Ectodermal cell (in vitro differentiated cells): ENCODE measurements at regions not wholly inside any gene's neighbourhood (a gene's known extent, or its start where the extent isn't known, plus 50 kb on each side); places are given as distances from the start of the nearest gene placed in this dataset.

ENCODE experiments used
- H3K27ac ChIP-seq: 2 replicates; pipeline ENCODE4 v1.7.0; 2013; ENCODE audit warnings: mild to moderate bottlenecking, low read depth, low read length; ENCODE audit not compliant: insufficient read depth, poor library complexity, severe bottlenecking
- H3K27me3 ChIP-seq: 2 replicates; pipeline ENCODE4 v1.7.0; 2013; ENCODE audit warnings: mild to moderate bottlenecking, low read length; ENCODE audit not compliant: insufficient read depth, control insufficient read depth, poor library complexity, severe bottlenecking
- H3K36me3 ChIP-seq: one replicate; pipeline ENCODE4 v1.7.0; 2013; ENCODE audit warnings: low read length; ENCODE audit not compliant: control insufficient read depth, insufficient read depth
- H3K4me1 ChIP-seq: one replicate; pipeline ENCODE4 v1.7.0; 2013; ENCODE audit warnings: low read length; ENCODE audit not compliant: control insufficient read depth, insufficient read depth
- H3K4me3 ChIP-seq: 2 replicates; pipeline ENCODE4 v1.7.0; 2013; ENCODE audit warnings: low read depth, low read length, control low read depth; ENCODE audit not compliant: insufficient read depth
- H3K9me3 ChIP-seq: 2 replicates; pipeline ENCODE4 v1.7.0; 2013; ENCODE audit warnings: mild to moderate bottlenecking, low read length, moderate library complexity; ENCODE audit not compliant: control insufficient read depth
- WGBS, 2 experiments: methylation state at CpG; one replicate each; pipeline ENCODE4 v1.1.7; 2013; ENCODE audit warnings: missing lambda C conversion rate in 2 of 2; 5-methylcytosine and 5-hydroxymethylcytosine counted together

- H3K4me3 ChIP-seq = no peak overlapping the region
- H3K36me3 ChIP-seq = no peaks in the 10 kb centered on the region
- H3K27ac ChIP-seq = no peak overlapping the region
- no peaks in the 10 kb centered on the region for H3K9me3 ChIP-seq
- 75 to 80% methylated on average over 12 of the region's 12 CpGs for WGBS, 2 experiments
- no peaks in the 10 kb centered on the region for H3K4me1 ChIP-seq
- H3K27me3 ChIP-seq = no peaks in the 10 kb centered on the region
Observed at GRCh38 chr19:27894906-27895754, 1317.8 kb downstream of the UQCRFS1 start.

- no peaks in the 10 kb centered on the region for H3K4me1 ChIP-seq
- no peak overlapping the region for H3K4me3 ChIP-seq
- no peaks in the 10 kb centered on the region for H3K27me3 ChIP-seq
- H3K27ac ChIP-seq = no peak overlapping the region
- no peaks in the 10 kb centered on the region for H3K36me3 ChIP-seq
- 79 to 90% methylated on average over 2 of the region's 2 CpGs for WGBS, 2 experiments
- H3K9me3 ChIP-seq = no peaks in the 10 kb centered on the region
Observed at GRCh38 chr19:27892500-27892899, 1320.5 kb downstream of the UQCRFS1 start.

- H3K4me1 ChIP-seq = no peaks in the 10 kb centered on the region
- 68 to 69% methylated on average over 4 of the region's 4 CpGs for WGBS, 2 experiments
- H3K9me3 ChIP-seq = no peaks in the 10 kb centered on the region
- no peaks in the 10 kb centered on the region for H3K36me3 ChIP-seq
- H3K27ac ChIP-seq = no peak overlapping the region
- no peaks in the 10 kb centered on the region for H3K27me3 ChIP-seq
- no peak overlapping the region for H3K4me3 ChIP-seq
Observed at GRCh38 chr19:27891411-27891810, 1321.5 kb downstream of the UQCRFS1 start.

- Histone ChIP-seq H3K27me3 (no peaks in the 10 kb centered on the region), H3K4me3 (no peak overlapping the region), H3K4me1 (no peaks in the 10 kb centered on the region), H3K27ac (no peak overlapping the region), H3K9me3 (no peaks in the 10 kb centered on the region), H3K36me3 (no peaks in the 10 kb centered on the region)
- 67 to 76% methylated on average over 5 of the region's 5 CpGs for WGBS, 2 experiments
Observed at GRCh38 chr19:27890696-27891095, 1322.3 kb downstream of the UQCRFS1 start.

GRCh38 chr19:27890206-27890605 lies 1322.7 kb downstream of the UQCRFS1 start:
- 83% methylated on average over 3 of the region's 3 CpGs for WGBS, 2 experiments
- H3K4me3 ChIP-seq = no peak overlapping the region
- H3K9me3 ChIP-seq = no peaks in the 10 kb centered on the region
- no peaks in the 10 kb centered on the region for H3K4me1 ChIP-seq
- H3K36me3 ChIP-seq = no peaks in the 10 kb centered on the region
- no peaks in the 10 kb centered on the region for H3K27me3 ChIP-seq
- H3K27ac ChIP-seq = no peak overlapping the region

GRCh38 chr19:27889156-27889555 lies 1323.8 kb downstream of the UQCRFS1 start:
- WGBS, 2 experiments = 92 to 93% methylated on average over 3 of the region's 3 CpGs
- H3K36me3 ChIP-seq = no peaks in the 10 kb centered on the region
- no peaks in the 10 kb centered on the region for H3K4me1 ChIP-seq
- no peak overlapping the region for H3K27ac ChIP-seq
- H3K4me3 ChIP-seq = no peak overlapping the region
- no peaks in the 10 kb centered on the region for H3K9me3 ChIP-seq
- H3K27me3 ChIP-seq = no peaks in the 10 kb centered on the region

- H3K27ac ChIP-seq = no peak overlapping the region
- no peak overlapping the region for H3K4me3 ChIP-seq
- H3K27me3 ChIP-seq = no peaks in the 10 kb centered on the region
- H3K9me3 ChIP-seq = no peaks in the 10 kb centered on the region
- WGBS, 2 experiments = 74 to 85% methylated on average over 2 of the region's 2 CpGs
- H3K36me3 ChIP-seq = no peaks in the 10 kb centered on the region
- H3K4me1 ChIP-seq = no peaks in the 10 kb centered on the region
Observed at GRCh38 chr19:27887946-27888345, 1325.0 kb downstream of the UQCRFS1 start.

- Histone ChIP-seq H3K9me3 (no peaks in the 10 kb centered on the region), H3K27me3 (no peaks in the 10 kb centered on the region), H3K4me3 (no peak overlapping the region), H3K27ac (no peak overlapping the region), H3K4me1 (no peaks in the 10 kb centered on the region), H3K36me3 (no peaks in the 10 kb centered on the region)
- 74 to 83% methylated on average over 7 of the region's 7 CpGs for WGBS, 2 experiments
Observed at GRCh38 chr19:27885359-27885758, 1327.6 kb downstream of the UQCRFS1 start.

GRCh38 chr19:27884376-27884775 lies 1328.6 kb downstream of the UQCRFS1 start:
- 88 to 95% methylated on average over 2 of the region's 2 CpGs for WGBS, 2 experiments
- Histone ChIP-seq H3K4me3 (no peak overlapping the region), H3K27ac (no peak overlapping the region), H3K36me3 (no peaks in the 10 kb centered on the region), H3K27me3 (no peaks in the 10 kb centered on the region), H3K9me3 (no peaks in the 10 kb centered on the region), H3K4me1 (no peaks in the 10 kb centered on the region)

- Histone ChIP-seq H3K27ac (no peak overlapping the region), H3K4me1 (no peaks in the 10 kb centered on the region), H3K4me3 (no peak overlapping the region), H3K27me3 (no peaks in the 10 kb centered on the region), H3K9me3 (no peaks in the 10 kb centered on the region), H3K36me3 (no peaks in the 10 kb centered on the region)
- 84 to 92% methylated on average over 3 of the region's 3 CpGs for WGBS, 2 experiments
Observed at GRCh38 chr19:27881213-27881612, 1331.7 kb downstream of the UQCRFS1 start.
